ENCODE measurements at regions not wholly inside any gene's neighbourhood (a gene's known extent, or its start where the extent isn't known, plus 50 kb on each side); places are given as distances from the start of the nearest gene placed in this dataset.

DNA sequence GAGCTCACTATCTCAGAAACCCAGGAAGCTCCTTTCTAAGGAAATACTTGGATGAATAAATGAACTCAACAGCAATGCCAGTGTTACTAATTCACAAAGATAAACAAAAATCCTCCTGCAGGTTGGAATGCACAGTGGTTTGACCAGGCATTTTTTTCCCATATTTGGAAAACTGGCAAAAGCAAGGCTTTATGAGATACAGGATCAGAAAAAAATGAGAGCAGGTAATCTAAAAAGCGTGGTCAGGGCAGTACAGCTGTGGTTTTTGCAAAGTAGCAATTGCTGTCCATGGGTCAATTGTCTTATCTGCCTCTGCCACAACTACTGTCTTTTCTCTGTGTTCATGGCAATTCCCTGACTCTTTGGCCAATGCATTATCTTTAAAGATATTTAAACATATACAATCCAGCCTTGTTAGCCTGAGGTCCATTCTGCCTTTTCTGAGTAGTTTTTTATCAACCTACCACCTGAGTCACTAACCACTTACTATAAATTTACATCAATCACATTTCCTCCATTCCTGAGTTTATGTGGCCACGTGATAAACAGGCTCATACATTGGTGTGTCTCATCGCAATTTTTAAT is 564.5 kb upstream of the IGFBP3 start:
- FAIRE-seq, result no peak
- no peak for DNase-seq (ENCODE audit: insufficient read length, low spot score)
- TF ChIP-seq POLR2AphosphoS5 (IDR thresholded peaks at IDR 0.05; ENCODE audit: low read depth, low read length), result no peak
- TF ChIP-seq TAF1 (IDR thresholded peaks at IDR 0.05; ENCODE audit: low read depth, low read length), result no peak
- TF ChIP-seq PAX5 (IDR thresholded peaks at IDR 0.05; ENCODE audit: insufficient read depth, low read length, severe bottlenecking), result no peak

DNA sequence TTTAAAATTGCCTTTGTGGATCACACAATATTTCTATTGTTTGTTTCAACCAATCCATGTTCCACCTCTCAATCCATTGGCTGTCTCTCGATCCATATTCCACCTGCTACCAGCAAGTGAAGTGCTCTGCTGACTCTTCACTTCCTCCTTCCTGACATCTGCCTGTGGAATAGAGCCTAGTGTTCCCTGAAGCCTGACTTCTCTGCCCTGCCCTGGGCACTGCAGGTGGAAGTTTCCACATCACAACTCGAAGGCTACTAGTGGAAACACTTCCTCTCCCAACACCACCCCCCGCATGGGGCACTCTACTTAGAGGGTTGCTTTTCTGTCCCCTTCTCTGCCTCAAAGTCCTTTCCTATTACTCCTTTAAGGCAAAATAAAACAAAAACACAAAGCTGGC is 563.8 kb upstream of the IGFBP3 start:
- no peak for TF ChIP-seq SPI1 (IDR thresholded peaks at IDR 0.05; ENCODE audit: low read depth, low read length)
- no peak for TF ChIP-seq TAF1 (IDR thresholded peaks at IDR 0.05; ENCODE audit: low read depth, low read length)
- TF ChIP-seq POU2F2 (IDR thresholded peaks at IDR 0.05; ENCODE audit: low read depth, low read length), result no peak
- no peak for TF ChIP-seq POLR2AphosphoS5 (IDR thresholded peaks at IDR 0.05; ENCODE audit: low read depth, low read length)
- no peak for TF ChIP-seq POLR2A (IDR thresholded peaks at IDR 0.05; ENCODE audit: low read depth, low read length)
- TF ChIP-seq PAX5 (IDR thresholded peaks at IDR 0.05; ENCODE audit: insufficient read depth, low read length, severe bottlenecking), result no peak
- DNase-seq (ENCODE audit: insufficient read length, low spot score) (no peak), FAIRE-seq (no peak)

DNA sequence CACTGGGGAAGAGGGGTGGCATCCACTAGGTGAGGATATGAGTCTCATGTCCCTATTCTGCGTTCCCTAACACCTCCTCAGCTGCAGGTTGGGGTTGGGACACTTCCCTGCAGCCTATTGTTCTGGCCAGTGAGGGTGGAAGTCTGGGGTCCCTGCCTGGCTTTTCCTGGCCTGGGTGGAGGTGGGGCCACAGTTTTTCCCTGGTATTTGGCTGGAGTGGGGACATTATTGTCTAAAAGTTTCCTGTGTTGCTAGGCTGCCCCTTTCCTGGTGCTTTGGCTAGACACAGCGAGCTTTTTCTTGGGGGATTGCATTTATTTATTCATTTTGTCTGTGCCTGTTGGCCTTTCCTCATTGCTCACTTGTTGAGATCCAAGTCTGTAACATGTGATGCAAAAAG is 559.5 kb upstream of the IGFBP3 start:
- TF ChIP-seq SPI1 (IDR thresholded peaks at IDR 0.05; ENCODE audit: low read depth, low read length) (no peak), POLR2A (IDR thresholded peaks at IDR 0.05; ENCODE audit: low read depth, low read length) (no peak), POLR2AphosphoS5 (IDR thresholded peaks at IDR 0.05; ENCODE audit: low read depth, low read length) (no peak), POU2F2 (IDR thresholded peaks at IDR 0.05; ENCODE audit: low read depth, low read length) (no peak), PAX5 (IDR thresholded peaks at IDR 0.05; ENCODE audit: insufficient read depth, low read length, severe bottlenecking) (no peak)
- FAIRE-seq, result no peak
- no peak for DNase-seq (ENCODE audit: insufficient read length, low spot score)

DNA sequence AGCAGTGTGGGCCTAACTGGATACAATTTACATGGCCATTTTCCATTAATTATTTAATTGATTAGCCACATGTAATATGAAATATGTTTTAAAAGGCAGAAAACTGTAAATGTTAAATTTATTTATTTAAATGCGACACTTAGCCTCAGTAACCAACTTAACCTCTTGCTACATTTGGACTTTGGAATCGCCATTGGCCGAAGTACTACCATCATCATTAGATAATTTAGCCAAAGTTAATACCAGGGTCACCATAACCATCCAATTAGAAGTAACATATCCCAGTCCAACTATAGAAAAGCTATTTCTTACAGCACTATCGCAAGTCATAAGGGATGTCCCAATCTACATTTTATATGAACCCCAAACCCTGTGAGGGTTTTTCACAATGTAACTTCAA is 558.6 kb upstream of the IGFBP3 start:
- FAIRE-seq (no peak), DNase-seq (ENCODE audit: insufficient read length, low spot score) (no peak)
- TF ChIP-seq POLR2AphosphoS5 (IDR thresholded peaks at IDR 0.05; ENCODE audit: low read depth, low read length), result no peak
- TF ChIP-seq POU2F2 (IDR thresholded peaks at IDR 0.05; ENCODE audit: low read depth, low read length), result no peak
- no peak for TF ChIP-seq SPI1 (IDR thresholded peaks at IDR 0.05; ENCODE audit: low read depth, low read length)
- no peak for TF ChIP-seq PAX5 (IDR thresholded peaks at IDR 0.05; ENCODE audit: insufficient read depth, low read length, severe bottlenecking)
- no peak for TF ChIP-seq TAF1 (IDR thresholded peaks at IDR 0.05; ENCODE audit: low read depth, low read length)
- TF ChIP-seq POLR2A (IDR thresholded peaks at IDR 0.05; ENCODE audit: low read depth, low read length), result no peak

DNA sequence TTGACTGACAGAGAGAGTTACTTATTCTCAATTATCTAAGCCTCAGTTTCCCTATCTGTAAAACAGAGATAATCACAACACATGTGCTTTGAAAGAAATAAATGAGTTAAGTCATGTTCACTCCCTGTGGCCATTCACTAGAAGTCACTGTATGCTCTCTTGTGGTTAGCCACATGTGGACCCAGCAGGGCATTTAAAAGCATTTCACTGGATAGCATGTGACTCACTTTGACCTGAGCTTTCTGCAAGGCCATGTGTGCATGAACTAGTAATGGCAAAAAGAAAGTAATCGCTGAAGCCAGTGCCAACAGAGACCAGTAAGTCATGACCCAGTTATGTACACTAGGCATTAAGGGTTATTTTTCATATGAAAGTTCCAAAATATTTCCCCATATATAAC is 557.0 kb upstream of the IGFBP3 start:
- DNase-seq (ENCODE audit: insufficient read length, low spot score), result no peak
- FAIRE-seq, result no peak

DNA sequence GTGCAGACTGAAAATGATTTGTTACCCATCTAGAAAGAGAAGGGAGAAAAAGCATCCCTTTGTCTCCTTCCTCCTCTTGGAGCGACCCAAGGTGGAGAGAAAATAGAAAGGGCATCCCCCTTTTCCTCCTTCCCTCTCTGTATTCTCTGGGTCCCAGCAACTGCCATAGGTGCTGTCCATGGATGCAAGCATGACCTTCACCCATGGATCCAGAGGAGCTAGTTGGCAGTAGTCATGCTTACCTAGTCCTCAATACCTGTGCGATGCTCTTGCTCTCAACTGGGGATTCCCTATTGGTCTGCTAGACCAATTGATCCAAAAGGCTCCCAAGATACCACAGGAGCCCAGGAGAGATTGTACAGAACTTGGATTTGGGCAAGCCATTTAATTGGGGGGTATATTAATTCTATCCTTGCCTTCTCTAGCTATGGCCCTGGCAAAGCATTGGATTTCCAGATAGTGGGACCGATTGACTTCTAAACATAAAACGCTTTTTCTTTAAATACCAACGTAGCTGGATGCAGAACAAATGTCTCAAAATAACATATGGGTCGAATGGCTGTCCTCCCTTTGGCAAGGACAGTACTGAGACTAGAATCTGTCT is 547.8 kb upstream of the IGFBP3 start:
- TF ChIP-seq TAF1 (IDR thresholded peaks at IDR 0.05; ENCODE audit: low read depth, low read length), result no peak
- no peak for TF ChIP-seq POLR2A (IDR thresholded peaks at IDR 0.05; ENCODE audit: low read depth, low read length)
- TF ChIP-seq SPI1 (IDR thresholded peaks at IDR 0.05; ENCODE audit: low read depth, low read length), result no peak
- TF ChIP-seq POU2F2 (IDR thresholded peaks at IDR 0.05; ENCODE audit: low read depth, low read length), result no peak
- no peak for TF ChIP-seq PAX5 (IDR thresholded peaks at IDR 0.05; ENCODE audit: insufficient read depth, low read length, severe bottlenecking)
- TF ChIP-seq POLR2AphosphoS5 (IDR thresholded peaks at IDR 0.05; ENCODE audit: low read depth, low read length), result no peak
- DNase-seq (ENCODE audit: insufficient read length, low spot score) (no peak), FAIRE-seq (no peak)

More for the DNA sequence above, 557.0 kb upstream of the IGFBP3 start:
- TF ChIP-seq TAF1 (IDR thresholded peaks at IDR 0.05; ENCODE audit: low read depth, low read length) (no peak), POLR2AphosphoS5 (IDR thresholded peaks at IDR 0.05; ENCODE audit: low read depth, low read length) (no peak), SPI1 (IDR thresholded peaks at IDR 0.05; ENCODE audit: low read depth, low read length) (no peak), POU2F2 (IDR thresholded peaks at IDR 0.05; ENCODE audit: low read depth, low read length) (no peak)

DNA sequence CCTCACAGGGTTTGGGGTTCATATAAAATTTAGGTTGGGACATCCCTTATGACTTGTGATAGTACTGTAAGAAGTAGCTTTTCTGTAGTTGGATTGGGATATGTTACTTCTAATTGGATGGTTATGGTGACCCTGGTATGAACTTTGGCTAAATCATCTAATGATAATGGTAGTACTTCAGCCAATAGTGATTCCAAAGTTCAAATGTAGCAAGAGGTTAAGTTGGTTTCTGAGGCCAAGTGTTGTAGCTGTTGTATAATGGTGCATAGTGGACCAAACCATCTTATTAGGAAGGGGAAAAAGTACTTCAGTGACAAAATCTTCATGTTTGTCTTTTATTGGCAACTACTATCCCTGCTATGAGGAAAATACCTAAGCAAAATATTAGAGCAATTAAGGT is 542.1 kb upstream of the IGFBP3 start:
- FAIRE-seq (no peak), DNase-seq (ENCODE audit: insufficient read length, low spot score) (no peak)
- TF ChIP-seq PAX5 (IDR thresholded peaks at IDR 0.05; ENCODE audit: insufficient read depth, low read length, severe bottlenecking) (no peak), POLR2AphosphoS5 (IDR thresholded peaks at IDR 0.05; ENCODE audit: low read depth, low read length) (no peak), POLR2A (IDR thresholded peaks at IDR 0.05; ENCODE audit: low read depth, low read length) (no peak), POU2F2 (IDR thresholded peaks at IDR 0.05; ENCODE audit: low read depth, low read length) (no peak), SPI1 (IDR thresholded peaks at IDR 0.05; ENCODE audit: low read depth, low read length) (no peak), TAF1 (IDR thresholded peaks at IDR 0.05; ENCODE audit: low read depth, low read length) (no peak)

DNA sequence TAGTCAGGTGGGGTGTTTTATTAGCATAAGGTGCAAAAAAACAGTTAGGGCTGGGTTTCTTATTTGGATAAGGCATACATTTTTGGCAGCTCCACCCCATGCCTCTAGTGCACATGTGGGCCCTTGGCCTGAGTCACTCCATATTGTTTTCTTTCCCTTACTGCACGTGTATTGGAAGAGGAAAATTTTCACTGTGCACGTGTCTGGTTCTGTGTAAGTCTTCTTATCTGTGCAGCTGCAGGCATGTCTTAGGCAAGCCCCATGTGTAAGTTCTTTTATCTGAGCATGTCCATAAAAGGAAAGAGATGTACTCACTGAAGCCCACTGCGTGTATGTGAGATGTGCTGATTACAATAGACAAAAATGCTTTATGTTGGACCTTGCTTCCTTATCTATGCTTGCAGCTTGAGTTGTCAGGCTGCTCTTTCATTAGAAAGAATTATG is 540.3 kb upstream of the IGFBP3 start:
- DNase-seq (ENCODE audit: insufficient read length, low spot score), result no peak

DNA sequence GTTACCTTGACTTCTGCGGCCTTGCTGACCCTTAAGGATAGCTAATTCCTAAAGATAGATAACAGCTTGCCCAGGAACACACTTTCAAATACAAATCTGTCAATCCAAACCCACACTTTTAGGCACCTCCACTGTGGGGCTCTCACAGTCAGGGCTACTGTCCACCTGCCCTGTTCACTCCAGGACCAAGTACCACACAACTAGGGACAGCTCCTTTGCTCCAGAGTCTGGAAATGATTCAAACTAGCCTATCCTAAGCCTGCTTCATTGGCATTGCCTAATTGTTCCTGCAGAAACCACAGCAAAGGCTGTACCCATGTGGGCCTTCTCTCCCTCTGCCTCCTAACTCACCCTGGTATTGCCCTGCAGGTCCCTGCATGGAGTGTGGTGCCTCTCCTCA is 538.9 kb upstream of the IGFBP3 start:
- no peak for TF ChIP-seq PAX5 (IDR thresholded peaks at IDR 0.05; ENCODE audit: insufficient read depth, low read length, severe bottlenecking)
- TF ChIP-seq POLR2AphosphoS5 (IDR thresholded peaks at IDR 0.05; ENCODE audit: low read depth, low read length), result no peak
- TF ChIP-seq POLR2A (IDR thresholded peaks at IDR 0.05; ENCODE audit: low read depth, low read length), result no peak
- no peak for TF ChIP-seq POU2F2 (IDR thresholded peaks at IDR 0.05; ENCODE audit: low read depth, low read length)
- no peak for TF ChIP-seq TAF1 (IDR thresholded peaks at IDR 0.05; ENCODE audit: low read depth, low read length)
- TF ChIP-seq SPI1 (IDR thresholded peaks at IDR 0.05; ENCODE audit: low read depth, low read length), result no peak
- no peak for DNase-seq (ENCODE audit: insufficient read length, low spot score)
- no peak for FAIRE-seq

More for the DNA sequence above, 540.3 kb upstream of the IGFBP3 start:
- TF ChIP-seq TAF1 (IDR thresholded peaks at IDR 0.05; ENCODE audit: low read depth, low read length), result no peak
- no peak for TF ChIP-seq POLR2A (IDR thresholded peaks at IDR 0.05; ENCODE audit: low read depth, low read length)
- TF ChIP-seq POLR2AphosphoS5 (IDR thresholded peaks at IDR 0.05; ENCODE audit: low read depth, low read length), result no peak
- no peak for TF ChIP-seq POU2F2 (IDR thresholded peaks at IDR 0.05; ENCODE audit: low read depth, low read length)
- no peak for TF ChIP-seq SPI1 (IDR thresholded peaks at IDR 0.05; ENCODE audit: low read depth, low read length)
- no peak for TF ChIP-seq PAX5 (IDR thresholded peaks at IDR 0.05; ENCODE audit: insufficient read depth, low read length, severe bottlenecking)
- no peak for FAIRE-seq

DNA sequence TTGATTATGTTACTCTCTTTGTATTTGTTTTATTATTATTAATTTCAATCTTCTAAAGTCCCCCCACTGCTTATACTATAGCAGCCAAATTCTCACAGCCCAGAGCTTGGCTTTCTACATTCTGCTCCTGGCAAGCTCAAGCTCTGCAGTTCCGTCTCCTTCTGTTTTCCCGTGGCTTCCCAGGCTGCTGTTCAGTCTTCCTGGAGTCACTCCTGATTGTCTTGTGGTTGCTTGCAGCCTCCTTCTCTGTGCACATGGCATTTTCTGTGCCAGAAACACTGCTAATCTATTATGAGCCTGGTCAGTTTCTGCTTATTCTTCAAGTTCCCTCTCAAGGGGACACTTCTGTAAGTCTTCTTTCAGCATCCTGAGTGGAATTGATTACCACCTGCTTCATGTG is 533.7 kb upstream of the IGFBP3 start:
- no peak for FAIRE-seq
- TF ChIP-seq POLR2AphosphoS5 (IDR thresholded peaks at IDR 0.05; ENCODE audit: low read depth, low read length) (no peak), TAF1 (IDR thresholded peaks at IDR 0.05; ENCODE audit: low read depth, low read length) (no peak), PAX5 (IDR thresholded peaks at IDR 0.05; ENCODE audit: insufficient read depth, low read length, severe bottlenecking) (no peak), POU2F2 (IDR thresholded peaks at IDR 0.05; ENCODE audit: low read depth, low read length) (no peak), POLR2A (IDR thresholded peaks at IDR 0.05; ENCODE audit: low read depth, low read length) (no peak), SPI1 (IDR thresholded peaks at IDR 0.05; ENCODE audit: low read depth, low read length) (no peak)
- DNase-seq (ENCODE audit: insufficient read length, low spot score), result no peak
